Keratinocyte (primary cell): ENCODE measurements at regions not wholly inside any gene's neighbourhood (a gene's known extent, or its start where the extent isn't known, plus 50 kb on each side); places are given as distances from the start of the nearest gene placed in this dataset.

Experiments used
- DNase-seq: peaks from one replicate; pipeline ENCODE4 v3.0.0-alpha.2; 2011; ENCODE audit warnings: low read depth, missing footprints, low spot score
- FAIRE-seq: peaks from 2 replicates; lab custom pipeline; 2011; peaks lifted over from hg19 to GRCh38; lab: Jason Lieb, UNC
- H2AFZ ChIP-seq: 2 replicates; pipeline ENCODE4 v1.6.0; 2012; ENCODE audit warnings: low read length, control low read depth, inconsistent platforms; ENCODE audit not compliant: control insufficient read depth
- H3K27ac ChIP-seq: 2 replicates; pipeline ENCODE4 v1.5.1; 2011; ENCODE audit warnings: low read length; ENCODE audit not compliant: control insufficient read depth, insufficient read depth
- H3K27me3 ChIP-seq: 3 replicates; pipeline ENCODE4 v1.6.0; 2011; ENCODE audit warnings: low read length; ENCODE audit not compliant: control insufficient read depth, insufficient read depth; ENCODE audit errors: extremely low read depth
- H3K36me3 ChIP-seq, 2 experiments: 2 replicates in 1 of 2; 3 replicates in 1 of 2; pipeline ENCODE4 v1.5.1; 2011; ENCODE audit warnings: low read length in 2 of 2, mild to moderate bottlenecking in 1 of 2; ENCODE audit not compliant: control insufficient read depth in 2 of 2, insufficient read depth in 2 of 2; ENCODE audit errors: extremely low read depth in 1 of 2
- H3K4me1 ChIP-seq: 3 replicates; pipeline ENCODE4 v1.5.1; 2011; ENCODE audit warnings: low read length; ENCODE audit not compliant: control insufficient read depth, insufficient read depth; ENCODE audit errors: extremely low read depth
- H3K4me2 ChIP-seq: 3 replicates; pipeline ENCODE4 v1.6.0; 2011; ENCODE audit warnings: low read depth, low read length; ENCODE audit not compliant: control insufficient read depth, insufficient read depth; ENCODE audit errors: extremely low read depth
- H3K4me3 ChIP-seq, 3 experiments: fragments of 200-600 bp in 1 of 3; sonication (generic) in 1 of 3; 2 replicates in 2 of 3; 3 replicates in 1 of 3; pipeline ENCODE4 v1.5.1; 2011 to 2016; ENCODE audit warnings: low read length in 3 of 3, mild to moderate bottlenecking in 3 of 3, control low read depth in 2 of 3, inconsistent platforms in 1 of 3, low read depth in 1 of 3, mixed read lengths in 1 of 3, mixed run types in 1 of 3, moderate library complexity in 1 of 3; ENCODE audit not compliant: control insufficient read depth in 2 of 3, insufficient read depth in 2 of 3; ENCODE audit errors: extremely low read depth in 1 of 3
- H3K79me2 ChIP-seq: 2 replicates; pipeline ENCODE4 v1.6.0; 2012; ENCODE audit warnings: low read length; ENCODE audit not compliant: control insufficient read depth, insufficient read depth
- H3K9ac ChIP-seq: 3 replicates; pipeline ENCODE4 v1.6.0; 2011; ENCODE audit warnings: low read length; ENCODE audit not compliant: control insufficient read depth, insufficient read depth; ENCODE audit errors: extremely low read depth
- H3K9me1 ChIP-seq: 3 replicates; pipeline ENCODE4 v1.6.0; 2011; ENCODE audit warnings: low read length; ENCODE audit not compliant: control insufficient read depth, insufficient read depth; ENCODE audit errors: extremely low read depth
- H3K9me3 ChIP-seq: 2 replicates; pipeline ENCODE4 v1.5.1; 2012; ENCODE audit warnings: low read depth, low read length; ENCODE audit not compliant: control insufficient read depth
- H4K20me1 ChIP-seq: 3 replicates; pipeline ENCODE4 v1.6.0; 2011; ENCODE audit warnings: low read length; ENCODE audit not compliant: control insufficient read depth, insufficient read depth; ENCODE audit errors: extremely low read depth
- CTCF ChIP-seq, 3 experiments: IDR thresholded peaks in 1 of 3; conservative IDR thresholded peaks in 1 of 3; optimal IDR thresholded peaks in 1 of 3; 2 replicates in 2 of 3; 3 replicates in 1 of 3; pipeline versions ENCODE3 to v1.5.1; 2011; ENCODE audit warnings: low read length in 3 of 3, mild to moderate bottlenecking in 3 of 3, moderate library complexity in 2 of 3, control low read depth in 1 of 3, inconsistent platforms in 1 of 3; ENCODE audit not compliant: insufficient read depth in 2 of 3; ENCODE audit errors: extremely low read depth in 1 of 3
- EZH2 ChIP-seq: IDR thresholded peaks from one replicate; pipeline ENCODE4 v1.6.1; 2012; ENCODE audit warnings: inconsistent platforms, mild to moderate bottlenecking, low read length, moderate library complexity
- dilution Hi-C: fragments of 300-500 bp; cut with MboI; formaldehyde crosslinking; loops from one replicate; pipeline ENCODE4 v1.7.0; 2020; ENCODE audit warnings: low sequenced_read_pairs; ENCODE audit not compliant: extremely low pct_ligation_motif_present

GRCh38 chr2:7845332-7845731 lies 836.5 kb upstream of the ID2 start:
- Histone ChIP-seq H3K4me3 (no peak overlapping the region), H2AFZ (no peak overlapping the region), H3K4me1 (peaks cover 31% of the 10 kb centered on the region), H3K79me2 (no peaks in the 10 kb centered on the region), H3K9me1 (no peaks in the 10 kb centered on the region), H3K9me3 (no peaks in the 10 kb centered on the region), H4K20me1 (no peaks in the 10 kb centered on the region), H3K27me3 (no peaks in the 10 kb centered on the region), H3K36me3 (no peaks in the 10 kb centered on the region), H3K9ac (no peak overlapping the region), H3K4me2 (peak overlapping the region; percentile 3), H3K27ac (no peak overlapping the region)
- DNase-seq (no peak), FAIRE-seq (peak; percentile 64)
- TF ChIP-seq CTCF (optimal IDR thresholded peaks at IDR 0.05 in 1 of 3, IDR thresholded peaks at IDR 0.05 in 1 of 3, conservative IDR thresholded peaks at IDR 0.05 in 1 of 3; ENCODE audit: extremely low read depth in 1 of 3, insufficient read depth in 2 of 3, low read length in 3 of 3): no peak
- TF ChIP-seq EZH2: no peak
- dilution Hi-C loops: no loop called here

GRCh38 chr2:7846607-7847006 lies 835.2 kb upstream of the ID2 start:
- H3K27me3 ChIP-seq: no peaks in the 10 kb centered on the region
- no peaks in the 10 kb centered on the region for H3K79me2 ChIP-seq
- H3K27ac ChIP-seq: no peak overlapping the region
- H3K9me3 ChIP-seq: no peaks in the 10 kb centered on the region
- H2AFZ ChIP-seq: no peak overlapping the region
- TF ChIP-seq CTCF (optimal IDR thresholded peaks at IDR 0.05 in 1 of 3, IDR thresholded peaks at IDR 0.05 in 1 of 3, conservative IDR thresholded peaks at IDR 0.05 in 1 of 3; ENCODE audit: extremely low read depth in 1 of 3, insufficient read depth in 2 of 3, low read length in 3 of 3) (no peak), EZH2 (no peak)
- no peak for DNase-seq
- no peaks in the 10 kb centered on the region for H3K9me1 ChIP-seq
- H3K4me3 ChIP-seq: no peak overlapping the region
- no peak overlapping the region for H3K9ac ChIP-seq
- no peaks in the 10 kb centered on the region for H4K20me1 ChIP-seq
- H3K4me2 ChIP-seq: no peak overlapping the region
- no peaks in the 10 kb centered on the region for H3K36me3 ChIP-seq
- no peak for FAIRE-seq
- dilution Hi-C loops: no loop called here
- peaks cover 31% of the 10 kb centered on the region for H3K4me1 ChIP-seq
